GM23248 (cell line): ENCODE measurements at regions not wholly inside any gene's neighbourhood (a gene's known extent, or its start where the extent isn't known, plus 50 kb on each side); places are given as distances from the start of the nearest gene placed in this dataset.

Experiments
- DNase-seq: peaks from one replicate; pipeline ENCODE4 v3.0.0-alpha.2; 2015
- H2AFZ ChIP-seq: fragments of 200-600 bp; sonication (generic); 2 replicates; pipeline ENCODE4 v1.6.1; 2016; ENCODE audit warnings: antibody characterized with exemption
- H3F3A ChIP-seq: fragments of 200-600 bp; sonication (generic); 2 replicates; pipeline ENCODE4 v1.6.1; 2016; ENCODE audit warnings: mild to moderate bottlenecking, antibody characterized with exemption, mixed run types; ENCODE audit not compliant: insufficient read depth
- H3K27ac ChIP-seq: fragments of 200-600 bp; sonication (generic); 2 replicates; pipeline ENCODE4 v1.5.1; 2016; ENCODE audit warnings: mild to moderate bottlenecking
- H3K27me3 ChIP-seq: fragments of 200-600 bp; sonication (generic); replicated peaks from 2 replicates; pipeline ENCODE4 v1.6.1; 2016; ENCODE audit warnings: mild to moderate bottlenecking; ENCODE audit not compliant: insufficient read depth
- H3K36me3 ChIP-seq: fragments of 200-600 bp; sonication (generic); 2 replicates; pipeline ENCODE4 v1.6.1; 2016; ENCODE audit warnings: low read depth, mild to moderate bottlenecking
- H3K4me1 ChIP-seq: fragments of 200-600 bp; sonication (generic); 2 replicates; pipeline ENCODE4 v1.6.1; 2016; ENCODE audit warnings: mild to moderate bottlenecking; ENCODE audit not compliant: insufficient read depth
- H3K4me2 ChIP-seq: fragments of 200-600 bp; sonication (generic); one replicate; pipeline ENCODE4 v1.6.1; 2016; ENCODE audit warnings: mild to moderate bottlenecking; ENCODE audit not compliant: unreplicated experiment
- H3K4me3 ChIP-seq: fragments of 200-600 bp; sonication (generic); 2 replicates; pipeline ENCODE4 v1.5.1; 2016; ENCODE audit warnings: mild to moderate bottlenecking
- H3K79me2 ChIP-seq: fragments of 200-600 bp; sonication (generic); 2 replicates; pipeline ENCODE4 v1.6.1; 2016; ENCODE audit warnings: mild to moderate bottlenecking; ENCODE audit not compliant: insufficient read depth
- H3K9ac ChIP-seq: fragments of 200-600 bp; sonication (generic); 2 replicates; pipeline ENCODE4 v1.6.1; 2016; ENCODE audit warnings: mild to moderate bottlenecking
- H3K9me2 ChIP-seq: fragments of 200-600 bp; sonication (generic); 2 replicates; pipeline ENCODE4 v1.6.1; 2016; ENCODE audit warnings: mixed run types, mild to moderate bottlenecking, moderate library complexity; ENCODE audit not compliant: insufficient read depth
- H3K9me3 ChIP-seq: fragments of 200-600 bp; sonication (generic); one replicate; pipeline ENCODE4 v1.6.1; 2017; ENCODE audit warnings: low read depth
- H4K20me1 ChIP-seq: fragments of 200-600 bp; sonication (generic); 2 replicates; pipeline ENCODE4 v1.6.0; 2016; ENCODE audit not compliant: insufficient read depth
- EZH2 ChIP-seq: fragments of 200-600 bp; sonication (generic); IDR thresholded peaks from 2 replicates; pipeline ENCODE4 v1.6.1; 2018; ENCODE audit warnings: antibody characterized with exemption, mild to moderate bottlenecking; ENCODE audit not compliant: insufficient read depth, poor library complexity, severe bottlenecking
- EZH2phosphoT487 ChIP-seq: fragments of 200-600 bp; sonication (generic); IDR thresholded peaks from 2 replicates; pipeline ENCODE4 v1.6.1; 2018; ENCODE audit warnings: antibody characterized with exemption, moderate library complexity, mild to moderate bottlenecking, low read depth; ENCODE audit not compliant: insufficient read depth
- WGBS, 2 experiments: methylation state at CpG; one replicate each; pipeline ENCODE4 v1.1.6; 2015 to 2017; ENCODE audit warnings: low lambda C conversion rate in 2 of 2, low coverage in 1 of 2; ENCODE audit errors: missing lambda C conversion rate in 2 of 2; 5-methylcytosine and 5-hydroxymethylcytosine counted together
- in situ Hi-C: fragments of 300-500 bp; cut with MboI; formaldehyde crosslinking; loops from 2 replicates; pipeline ENCODE4 v1.15.0; 2020

DNA sequence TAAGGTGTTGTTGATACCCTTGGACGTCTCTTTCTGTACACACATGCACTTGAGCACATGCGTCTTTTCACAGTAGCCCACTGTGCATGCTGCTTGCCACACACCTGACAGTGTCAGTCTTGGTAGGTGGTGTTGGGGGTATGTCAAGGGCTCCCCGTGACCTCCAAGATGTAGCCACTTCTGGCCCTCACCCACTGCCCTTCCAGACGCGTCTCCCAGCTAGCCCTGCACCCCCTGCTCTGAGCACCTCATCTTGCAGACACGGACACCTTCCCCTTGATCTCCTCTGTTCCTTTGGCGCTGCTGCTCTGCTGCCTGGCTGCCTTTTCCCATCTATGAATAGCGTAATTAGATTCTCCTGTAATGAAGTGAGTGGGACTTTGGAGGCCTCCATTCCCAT is 75.2 kb upstream of the TNS3 start:
- Histone ChIP-seq H3K4me3 (no peak overlapping the region), H3F3A (no peaks in the 10 kb centered on the region), H3K79me2 (no peaks in the 10 kb centered on the region), H3K9me2 (no peaks in the 10 kb centered on the region), H3K27ac (no peak overlapping the region), H4K20me1 (no peaks in the 10 kb centered on the region), H3K4me2 (no peak overlapping the region), H3K9ac (no peak overlapping the region), H3K4me1 (peaks cover 19% of the 10 kb centered on the region), H3K27me3 (no peaks in the 10 kb centered on the region), H3K9me3 (no peaks in the 10 kb centered on the region), H2AFZ (no peak overlapping the region), H3K36me3 (no peaks in the 10 kb centered on the region)
- 91 to 94% methylated on average over 8 of the region's 8 CpGs for WGBS, 2 experiments
- in situ Hi-C loops, result no loop called here
- DNase-seq, result no peak
- TF ChIP-seq EZH2phosphoT487 (no peak), EZH2 (no peak)

DNA sequence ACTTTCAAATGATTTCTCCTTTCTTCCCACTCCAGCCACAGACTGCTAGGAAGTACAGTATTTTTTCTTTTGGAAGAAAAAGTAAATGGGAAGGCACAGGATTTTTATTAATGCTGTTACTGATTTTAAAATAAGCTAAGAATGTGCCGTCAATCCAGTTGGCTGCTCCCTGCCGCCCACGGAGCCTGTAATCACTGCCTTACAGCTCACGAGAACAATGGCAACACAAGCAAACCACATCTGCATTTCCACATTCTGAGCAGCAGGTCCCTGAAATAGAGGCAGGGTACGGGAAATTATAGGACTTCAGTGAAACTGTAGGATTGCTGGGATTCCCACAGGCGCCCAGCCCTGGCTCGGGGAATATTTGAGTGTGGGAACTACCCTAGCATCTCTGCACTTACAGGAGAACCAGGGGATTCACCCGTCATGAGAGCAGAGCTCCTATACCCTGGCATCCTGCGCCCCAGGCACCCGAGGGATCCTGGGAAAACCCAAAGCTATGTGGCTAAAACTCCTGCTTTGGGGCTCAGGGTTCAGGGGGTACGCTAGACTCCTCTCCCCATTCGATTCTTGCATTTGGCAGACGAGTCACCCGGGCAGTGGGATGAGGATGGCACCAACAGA is 72.9 kb upstream of the TNS3 start:
- H3K27ac ChIP-seq, result peak overlapping the region; percentile 23
- H3K27me3 ChIP-seq, result no peaks in the 10 kb centered on the region
- H3K4me2 ChIP-seq, result peak overlapping the region; percentile 22
- H3K9ac ChIP-seq, result peak overlapping the region; percentile 41; the same call in 1 of the 2 replicates
- in situ Hi-C loops, result no loop called here
- peak; percentile 83 for DNase-seq
- no peaks in the 10 kb centered on the region for H4K20me1 ChIP-seq
- no peaks in the 10 kb centered on the region for H3K36me3 ChIP-seq
- no peak overlapping the region for H3K4me3 ChIP-seq
- H3K4me1 ChIP-seq, result peaks cover 30% of the 10 kb centered on the region
- H3K9me3 ChIP-seq, result no peaks in the 10 kb centered on the region
- H2AFZ ChIP-seq, result peak overlapping the region; percentile 27; the same call in 1 of the 2 replicates
- no peaks in the 10 kb centered on the region for H3K9me2 ChIP-seq
- 30 to 31% methylated on average over 14 of the region's 14 CpGs for WGBS, 2 experiments
- no peaks in the 10 kb centered on the region for H3K79me2 ChIP-seq
- no peaks in the 10 kb centered on the region for H3F3A ChIP-seq
- TF ChIP-seq EZH2phosphoT487 (no peak), EZH2 (no peak)

DNA sequence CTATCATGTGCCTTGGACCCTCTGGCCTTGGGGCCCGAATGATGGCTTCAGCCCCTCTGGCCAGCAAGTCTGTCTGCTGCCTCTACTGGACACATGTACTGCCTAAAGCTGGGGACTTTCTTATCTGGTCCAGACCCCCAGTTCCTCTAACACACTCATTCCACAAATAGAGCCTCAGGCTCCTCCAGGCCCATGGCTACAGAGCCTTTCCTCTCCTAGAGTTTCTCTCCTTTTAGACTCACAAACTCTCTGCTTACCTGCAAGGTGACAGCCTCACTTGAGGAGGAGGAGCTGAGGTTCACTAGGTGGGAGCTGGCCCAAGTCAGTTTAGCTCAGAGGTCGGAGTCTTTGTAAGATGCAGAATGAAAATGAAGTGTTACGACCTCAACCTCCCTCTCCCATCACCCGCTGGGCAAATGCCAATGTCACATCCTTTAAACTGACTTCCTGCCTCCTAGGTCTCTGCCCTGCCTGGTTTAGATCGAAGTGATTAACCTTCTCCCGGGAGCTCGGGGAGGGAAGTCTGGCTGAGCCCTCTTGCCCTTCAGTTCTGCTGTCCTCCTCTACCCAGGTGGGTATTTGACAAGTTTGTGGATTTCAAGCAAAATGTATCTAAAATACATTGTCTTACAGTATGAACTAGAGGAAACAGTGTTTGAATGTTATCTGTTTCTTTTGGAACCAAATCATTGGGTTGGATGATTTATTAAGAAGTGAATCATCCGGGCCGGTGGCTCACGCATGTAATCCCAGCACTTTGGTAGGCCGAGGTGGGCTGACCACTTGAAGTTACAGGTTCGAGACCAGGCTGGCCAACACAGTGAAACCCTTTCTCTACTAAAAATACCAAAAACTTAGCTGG is 71.9 kb upstream of the TNS3 start:
- H3K27me3 ChIP-seq, result no peaks in the 10 kb centered on the region
- TF ChIP-seq EZH2phosphoT487 (no peak), EZH2 (no peak)
- in situ Hi-C loops, result no loop called here
- peak overlapping the region; percentile 22 for H3K4me2 ChIP-seq
- H2AFZ ChIP-seq, result no peak overlapping the region
- H3K9me3 ChIP-seq, result no peaks in the 10 kb centered on the region
- H3K36me3 ChIP-seq, result no peaks in the 10 kb centered on the region
- H4K20me1 ChIP-seq, result no peaks in the 10 kb centered on the region
- H3F3A ChIP-seq, result no peaks in the 10 kb centered on the region
- peak; percentile 57 for DNase-seq
- H3K9ac ChIP-seq, result peak overlapping the region; percentile 41; the same call in 1 of the 2 replicates
- H3K9me2 ChIP-seq, result no peaks in the 10 kb centered on the region
- H3K27ac ChIP-seq, result no peak overlapping the region
- no peaks in the 10 kb centered on the region for H3K79me2 ChIP-seq
- 60 to 64% methylated on average over 12 of the region's 12 CpGs for WGBS, 2 experiments
- H3K4me1 ChIP-seq, result peaks cover 30% of the 10 kb centered on the region
- H3K4me3 ChIP-seq, result no peak overlapping the region

DNA sequence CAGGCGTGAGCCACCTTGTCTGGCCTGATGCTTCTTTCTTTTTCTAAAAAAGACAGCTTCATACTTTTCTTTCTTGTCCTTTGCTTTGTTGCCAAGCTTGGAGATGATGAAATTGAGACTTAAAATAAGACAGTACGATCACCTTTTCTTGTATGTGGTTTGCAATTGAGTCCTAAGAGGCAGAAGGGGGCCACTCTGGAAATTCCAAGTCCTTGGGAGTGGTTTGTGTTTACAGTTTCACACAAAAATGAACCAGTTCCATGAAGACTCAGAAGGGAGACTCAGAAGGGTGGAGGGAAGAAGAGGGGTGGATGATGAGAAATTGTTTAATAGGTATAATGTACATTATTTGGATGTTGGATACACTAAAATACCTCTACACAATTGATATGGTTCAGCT is 70.7 kb upstream of the TNS3 start:
- H3K9me3 ChIP-seq, result no peaks in the 10 kb centered on the region
- H3K36me3 ChIP-seq, result no peaks in the 10 kb centered on the region
- no peak overlapping the region for H3K4me2 ChIP-seq
- TF ChIP-seq EZH2phosphoT487 (no peak), EZH2 (no peak)
- no peak overlapping the region for H3K9ac ChIP-seq
- no peaks in the 10 kb centered on the region for H3K79me2 ChIP-seq
- DNase-seq, result peak; percentile 17
- H3K27ac ChIP-seq, result no peak overlapping the region
- no peak overlapping the region for H3K4me3 ChIP-seq
- no peaks in the 10 kb centered on the region for H3K9me2 ChIP-seq
- peaks cover 30% of the 10 kb centered on the region for H3K4me1 ChIP-seq
- WGBS, 2 experiments, result 92 to 94% methylated on average over 2 of the region's 2 CpGs
- no peaks in the 10 kb centered on the region for H3F3A ChIP-seq
- H2AFZ ChIP-seq, result no peak overlapping the region
- H3K27me3 ChIP-seq, result no peaks in the 10 kb centered on the region
- H4K20me1 ChIP-seq, result no peaks in the 10 kb centered on the region
- in situ Hi-C loops, result no loop called here
